GM12891 (cell line): ENCODE measurements at regions not wholly inside any gene's neighbourhood (a gene's known extent, or its start where the extent isn't known, plus 50 kb on each side); places are given as distances from the start of the nearest gene placed in this dataset.

Experiments
- PAX5 ChIP-seq: IDR thresholded peaks from 2 replicates; pipeline ENCODE4 v1.6.1; 2011; ENCODE audit warnings: low read length, moderate library complexity, mild to moderate bottlenecking; ENCODE audit not compliant: insufficient read depth, severe bottlenecking
- POLR2A ChIP-seq: IDR thresholded peaks from 2 replicates; pipeline ENCODE4 v1.6.1; 2011; ENCODE audit warnings: low read depth, low read length, control low read depth
- POLR2AphosphoS5 ChIP-seq: IDR thresholded peaks from 2 replicates; pipeline ENCODE4 v1.6.1; 2011; ENCODE audit warnings: low read depth, low read length, control low read depth
- POU2F2 ChIP-seq: IDR thresholded peaks from 2 replicates; pipeline ENCODE4 v1.6.1; 2011; ENCODE audit warnings: low read depth, mild to moderate bottlenecking, control low read depth, low read length, moderate library complexity
- SPI1 ChIP-seq: IDR thresholded peaks from 2 replicates; pipeline ENCODE4 v1.6.1; 2011; ENCODE audit warnings: low read depth, low read length, control low read depth
- TAF1 ChIP-seq: IDR thresholded peaks from 2 replicates; pipeline ENCODE4 v1.6.1; 2011; ENCODE audit warnings: low read depth, low read length, control low read depth

- TF ChIP-seq POLR2A (no peak), TAF1 (no peak), POLR2AphosphoS5 (no peak), SPI1 (no peak), POU2F2 (no peak), PAX5 (no peak)
Observed at GRCh38 chr1:185375583-185375982, 58.5 kb upstream of the IVNS1ABP start.
